ENCODE measurements at regions not wholly inside any gene's neighbourhood (a gene's known extent, or its start where the extent isn't known, plus 50 kb on each side); places are given as distances from the start of the nearest gene placed in this dataset.
"Not testable (repeated sequence)": the region's sequence is repeated elsewhere in the genome, so short reads cannot be mapped to it uniquely, and the experiment has no call there.

- Histone ChIP-seq H3K36me3 (ENCODE audit: control insufficient read depth, insufficient read depth, low read length) (no peaks in the 10 kb centered on the region), H3K27me3 (ENCODE audit: control insufficient read depth, insufficient read depth, low read length) (no peaks in the 10 kb centered on the region), H3K4me3 (ENCODE audit: low read depth, low read length) (no peak overlapping the region)
- FAIRE-seq (no peak), DNase-seq (ENCODE audit: low read depth) (peak; percentile 85)
- TF ChIP-seq CTCF (IDR thresholded peaks at IDR 0.05; ENCODE audit: insufficient read depth, low read length, severe bottlenecking): no peak
These were observed 221.7 kb upstream of the HTR1E start for GRCh38 chr6:86715676-86716075.

GRCh38 chr6:86712039-86712438 lies 225.3 kb upstream of the HTR1E start:
- FAIRE-seq: no peak
- no peaks in the 10 kb centered on the region for H3K36me3 ChIP-seq (ENCODE audit: control insufficient read depth, insufficient read depth, low read length)
- DNase-seq (ENCODE audit: low read depth): no peak
- no peak overlapping the region for H3K4me3 ChIP-seq (ENCODE audit: low read depth, low read length)
- no peak for TF ChIP-seq CTCF (IDR thresholded peaks at IDR 0.05; ENCODE audit: insufficient read depth, low read length, severe bottlenecking)
- no peaks in the 10 kb centered on the region for H3K27me3 ChIP-seq (ENCODE audit: control insufficient read depth, insufficient read depth, low read length)

GRCh38 chr6:86707545-86708120 lies 229.7 kb upstream of the HTR1E start:
- Histone ChIP-seq H3K27me3 (ENCODE audit: control insufficient read depth, insufficient read depth, low read length) (no peaks in the 10 kb centered on the region), H3K36me3 (ENCODE audit: control insufficient read depth, insufficient read depth, low read length) (no peaks in the 10 kb centered on the region), H3K4me3 (ENCODE audit: low read depth, low read length) (no peak overlapping the region)
- DNase-seq (ENCODE audit: low read depth): no peak
- TF ChIP-seq CTCF (IDR thresholded peaks at IDR 0.05; ENCODE audit: insufficient read depth, low read length, severe bottlenecking): no peak
- FAIRE-seq: no peak

- no peak for TF ChIP-seq CTCF (IDR thresholded peaks at IDR 0.05; ENCODE audit: insufficient read depth, low read length, severe bottlenecking)
- no peaks in the 10 kb centered on the region for H3K36me3 ChIP-seq (ENCODE audit: control insufficient read depth, insufficient read depth, low read length)
- no peak for DNase-seq (ENCODE audit: low read depth)
- FAIRE-seq: no peak
- H3K4me3 ChIP-seq (ENCODE audit: low read depth, low read length): no peak overlapping the region
- H3K27me3 ChIP-seq (ENCODE audit: control insufficient read depth, insufficient read depth, low read length): no peaks in the 10 kb centered on the region
These were observed 230.9 kb upstream of the HTR1E start for GRCh38 chr6:86706449-86706848.

- not testable (repeated sequence) for H3K36me3 ChIP-seq (ENCODE audit: control insufficient read depth, insufficient read depth, low read length); H3K4me3 ChIP-seq (ENCODE audit: low read depth, low read length); DNase-seq (ENCODE audit: low read depth); FAIRE-seq; H3K27me3 ChIP-seq (ENCODE audit: control insufficient read depth, insufficient read depth, low read length)
These were observed 236.1 kb upstream of the HTR1E start for GRCh38 chr6:86701228-86701627.

- TF ChIP-seq CTCF (IDR thresholded peaks at IDR 0.05; ENCODE audit: insufficient read depth, low read length, severe bottlenecking): no peak
- no peak for DNase-seq (ENCODE audit: low read depth)
- Histone ChIP-seq H3K4me3 (ENCODE audit: low read depth, low read length) (no peak overlapping the region), H3K27me3 (ENCODE audit: control insufficient read depth, insufficient read depth, low read length) (no peaks in the 10 kb centered on the region), H3K36me3 (ENCODE audit: control insufficient read depth, insufficient read depth, low read length) (no peaks in the 10 kb centered on the region)
- FAIRE-seq: no peak
These were observed 250.8 kb upstream of the HTR1E start for GRCh38 chr6:86686496-86686895.
